GM12873 (cell line): ENCODE measurements at regions not wholly inside any gene's neighbourhood (a gene's known extent, or its start where the extent isn't known, plus 50 kb on each side); places are given as distances from the start of the nearest gene placed in this dataset.

Source experiments
- CTCF ChIP-seq: IDR thresholded peaks from 2 replicates; pipeline ENCODE4 v1.5.1; 2012; ENCODE audit warnings: low read depth, mild to moderate bottlenecking, moderate library complexity, low read length, control low read depth; ENCODE audit not compliant: insufficient read depth; ENCODE audit errors: missing control alignments

GRCh38 chr11:87878373-87878825 lies 296.8 kb downstream of the RAB38 start:
- TF ChIP-seq CTCF, result peak; percentile 38

GRCh38 chr11:87871056-87871455 lies 304.2 kb downstream of the RAB38 start:
- TF ChIP-seq CTCF, result no peak

GRCh38 chr11:87870086-87870485 lies 305.2 kb downstream of the RAB38 start:
- no peak for TF ChIP-seq CTCF

- no peak for TF ChIP-seq CTCF
Measured at GRCh38 chr11:87866951-87867350, 308.3 kb downstream of the RAB38 start.

- TF ChIP-seq CTCF, result no peak
Measured at GRCh38 chr11:87861030-87861429, 314.2 kb downstream of the RAB38 start.

GRCh38 chr11:87859636-87860035 lies 315.6 kb downstream of the RAB38 start:
- no peak for TF ChIP-seq CTCF

- no peak for TF ChIP-seq CTCF
Measured at GRCh38 chr11:87851827-87852226, 323.4 kb downstream of the RAB38 start.

- TF ChIP-seq CTCF, result no peak
Measured at GRCh38 chr11:87851234-87851633, 324.0 kb downstream of the RAB38 start.
